Stimulated activated CD4-positive, alpha-beta T cell treated with anti-CD3 and anti-CD28 coated beads, Interleukin-15, amount 100 ng/mL, for 1 hour (primary cell): ENCODE measurements at regions not wholly inside any gene's neighbourhood (a gene's known extent, or its start where the extent isn't known, plus 50 kb on each side); places are given as distances from the start of the nearest gene placed in this dataset.

Experiments used
- DNase-seq, 2 donors: peaks; one replicate each; pipeline ENCODE4 v3.0.0-alpha.2; 2020; ENCODE audit warnings: low read depth in 1 of 2, low spot score in 1 of 2

DNA sequence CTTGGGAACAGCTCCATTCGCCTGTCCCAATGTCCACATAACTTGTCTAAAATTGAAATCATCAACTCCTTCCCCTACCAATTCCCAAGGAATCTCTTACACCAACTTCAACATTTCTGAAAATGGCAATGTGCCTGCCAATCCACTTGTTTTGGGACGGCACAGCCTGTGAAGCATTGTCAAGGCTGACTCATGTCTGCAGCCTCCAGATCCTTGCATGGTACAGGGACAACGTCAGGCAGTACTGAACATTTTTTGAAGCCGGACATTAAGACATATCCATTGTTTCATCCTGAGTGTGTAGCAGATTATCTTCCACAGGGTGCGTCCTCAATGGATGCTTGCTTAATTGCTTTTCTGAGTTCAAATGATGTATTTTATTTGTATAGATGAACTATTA is 794.1 kb downstream of the BCL11B start:
- DNase-seq: no peak

DNA sequence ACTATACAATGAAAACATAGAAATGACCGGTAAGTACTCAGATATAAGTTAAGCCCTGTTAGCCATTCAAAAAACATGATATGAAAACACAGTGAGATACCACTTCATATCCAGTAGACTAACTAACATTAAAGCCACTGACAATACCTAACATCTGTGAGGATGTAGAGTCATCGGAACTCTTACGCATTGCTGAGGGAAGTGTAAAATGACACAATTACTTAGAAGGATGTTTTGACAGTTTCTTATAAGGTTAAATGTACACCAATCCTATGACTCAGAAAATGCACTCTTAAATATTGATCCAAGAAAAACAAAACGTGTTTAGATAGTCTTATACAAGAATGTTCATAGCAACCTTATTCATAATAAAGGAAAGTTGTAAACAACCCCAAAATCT is 782.9 kb downstream of the BCL11B start:
- no peak for DNase-seq

DNA sequence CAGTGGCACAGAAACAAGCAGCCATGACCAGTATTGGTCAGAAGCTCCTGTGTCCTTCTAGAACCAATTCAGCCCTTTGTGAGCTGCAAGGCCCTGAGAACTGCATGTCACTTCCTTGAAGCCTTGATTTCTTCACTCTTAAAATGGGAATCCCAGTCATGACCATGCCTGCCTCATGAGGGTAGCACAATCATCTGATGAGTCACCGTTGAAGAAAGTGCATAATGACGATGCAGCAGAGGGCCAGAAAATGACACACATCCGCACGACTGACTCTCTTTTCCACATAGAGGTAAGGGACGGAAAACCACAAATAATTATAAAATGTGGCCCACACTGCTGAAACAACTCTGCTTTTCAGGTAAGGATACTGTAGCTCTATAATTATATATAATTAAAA is 777.4 kb downstream of the BCL11B start:
- DNase-seq: no peak

DNA sequence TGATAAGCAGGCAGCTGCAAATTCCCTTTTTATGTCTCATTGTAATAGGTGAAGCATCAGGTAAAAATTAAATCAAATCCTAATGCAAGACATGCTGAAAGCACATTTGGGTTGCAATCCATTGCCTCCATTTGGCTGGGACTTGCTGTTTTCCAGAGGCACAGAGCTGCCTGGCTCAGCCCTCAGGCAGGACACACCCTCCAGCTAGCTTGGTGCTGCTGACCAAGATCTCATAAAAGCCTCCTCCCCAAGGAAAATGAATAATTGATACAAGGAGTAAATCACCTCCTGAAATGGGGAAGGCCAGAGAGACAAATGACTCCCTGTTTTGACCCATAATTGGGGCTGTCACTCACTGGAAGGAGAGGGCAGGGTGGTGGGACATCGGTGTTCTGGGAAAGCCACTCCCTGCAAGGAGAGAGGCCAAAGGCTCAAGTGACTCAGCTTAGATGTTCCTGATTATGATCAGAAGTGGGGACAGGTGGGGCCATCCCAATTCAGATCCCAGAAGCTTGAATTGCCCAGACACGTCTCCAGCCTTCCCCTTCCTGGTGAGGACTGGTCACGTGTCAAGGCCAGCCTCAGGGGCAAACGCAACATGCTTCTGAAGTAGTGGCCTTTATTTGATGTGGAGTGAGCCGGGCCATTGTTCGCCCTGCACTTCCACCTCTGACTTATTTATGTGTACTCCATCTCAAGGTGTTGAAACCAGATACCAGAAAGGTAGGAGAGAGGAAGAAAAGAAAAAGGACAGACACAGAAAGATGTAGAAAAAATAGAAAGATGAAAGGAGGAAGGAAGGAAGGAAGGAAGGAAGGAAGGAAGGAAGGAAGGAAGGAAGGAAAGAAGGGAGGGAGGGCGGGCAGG is 773.7 kb downstream of the BCL11B start:
- DNase-seq: no peak

DNA sequence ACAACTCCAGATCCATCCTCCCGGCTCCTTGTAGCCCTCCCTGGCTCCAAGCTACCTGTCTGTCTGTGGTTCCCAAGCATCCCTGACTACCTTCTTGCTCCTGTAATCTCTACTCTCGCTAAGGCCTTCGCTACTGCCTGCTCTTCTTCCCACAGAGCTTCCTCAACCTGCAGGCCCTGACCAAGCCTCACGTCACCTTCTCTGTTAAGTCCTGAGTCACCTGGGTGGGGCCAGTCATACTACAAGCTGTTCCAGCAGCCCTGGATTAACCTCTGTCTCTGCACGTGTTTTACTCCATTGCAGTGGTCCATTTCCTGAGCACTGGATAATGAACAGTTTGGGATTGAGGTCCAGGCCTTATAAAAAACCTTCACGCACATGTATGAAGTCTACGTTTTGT is 770.7 kb downstream of the BCL11B start:
- no peak for DNase-seq

DNA sequence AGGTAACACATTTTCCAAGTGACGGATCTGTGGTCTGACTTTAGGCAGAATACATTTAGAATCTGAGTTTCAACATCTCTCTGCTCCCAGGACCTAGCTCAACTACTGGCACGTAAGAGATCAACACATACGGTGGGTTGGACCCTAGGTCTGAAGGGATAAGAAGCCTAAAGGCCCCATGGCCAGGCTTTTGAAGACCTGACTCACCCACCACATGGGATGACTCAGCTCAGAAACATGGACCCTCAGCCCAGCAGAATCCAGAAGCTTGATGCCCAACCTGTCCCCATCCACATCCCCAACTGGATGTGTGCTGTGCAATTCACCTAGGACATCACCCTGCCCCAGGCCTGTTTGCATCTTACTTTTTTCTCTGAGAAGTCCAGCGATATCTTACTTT is 770.2 kb downstream of the BCL11B start:
- DNase-seq: no peak

DNA sequence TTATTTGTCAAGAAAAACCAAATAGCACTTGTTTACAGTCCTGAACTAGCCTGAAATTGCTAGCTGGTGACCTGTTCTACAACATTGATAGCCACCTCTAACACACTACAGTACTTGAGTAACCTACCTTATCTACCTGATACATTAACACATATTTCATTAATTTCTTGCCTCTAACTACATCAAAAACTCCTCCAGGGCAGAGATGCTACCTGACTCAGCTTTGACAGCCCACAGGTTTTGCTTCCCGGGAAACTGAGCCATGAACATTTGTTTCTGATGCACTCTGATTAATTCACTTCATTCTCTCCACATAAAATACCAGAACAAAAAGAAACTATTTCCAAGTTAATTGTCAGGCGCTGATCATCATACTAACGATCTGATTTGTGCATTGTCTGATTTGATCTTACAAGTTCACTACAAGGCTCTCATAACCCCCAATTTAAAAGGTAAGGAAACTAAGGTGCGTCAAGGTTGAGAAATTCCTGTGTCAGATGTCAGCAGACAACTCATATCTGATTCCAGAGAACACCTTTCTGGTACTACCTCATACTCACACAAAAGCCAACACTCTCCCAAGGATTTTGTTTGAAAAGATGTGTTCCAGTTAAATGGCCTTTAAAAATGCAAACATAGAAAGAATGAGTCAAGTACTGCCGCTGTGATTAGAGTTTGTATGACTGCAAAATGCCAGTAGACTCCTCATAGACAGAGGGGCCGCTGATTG is 768.7 kb downstream of the BCL11B start:
- no peak for DNase-seq

DNA sequence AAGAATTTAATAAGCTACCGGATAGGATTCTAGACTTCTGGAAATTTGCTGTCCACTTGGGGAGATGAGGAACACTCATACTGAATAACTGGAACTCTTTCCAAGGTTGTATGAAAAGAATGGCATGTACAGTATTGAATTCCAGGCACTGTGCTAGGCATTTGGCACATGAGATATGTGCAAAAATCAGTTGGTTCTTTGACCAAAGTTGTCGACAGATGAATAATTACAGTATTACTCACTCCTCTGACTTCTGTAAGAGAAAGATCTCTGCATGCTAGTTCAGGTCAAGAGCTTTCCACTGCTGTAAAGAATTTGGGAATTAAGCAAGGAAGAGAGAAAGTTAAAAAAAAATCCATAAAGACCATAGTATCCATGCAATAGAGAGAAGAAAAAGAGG is 764.7 kb downstream of the BCL11B start:
- no peak for DNase-seq

DNA sequence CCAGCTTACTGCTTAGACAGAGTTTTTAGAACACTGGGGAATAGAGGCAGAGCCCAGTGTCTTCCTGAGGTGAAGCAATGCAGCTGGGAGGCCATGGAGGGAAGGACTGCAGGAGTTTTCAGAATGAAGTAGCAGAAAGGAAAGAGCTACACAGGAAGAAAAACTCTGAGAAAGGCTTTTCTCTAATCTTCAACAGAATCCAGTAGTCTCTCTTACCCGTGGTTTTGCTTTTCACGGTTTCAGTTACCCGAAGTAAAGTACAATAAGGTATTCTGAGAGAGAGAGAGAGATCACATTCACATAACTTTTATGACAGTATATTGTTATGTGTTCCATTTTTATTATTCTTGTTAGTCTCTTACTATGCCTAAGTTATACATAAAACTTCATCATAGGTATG is 761.6 kb downstream of the BCL11B start:
- no peak for DNase-seq

DNA sequence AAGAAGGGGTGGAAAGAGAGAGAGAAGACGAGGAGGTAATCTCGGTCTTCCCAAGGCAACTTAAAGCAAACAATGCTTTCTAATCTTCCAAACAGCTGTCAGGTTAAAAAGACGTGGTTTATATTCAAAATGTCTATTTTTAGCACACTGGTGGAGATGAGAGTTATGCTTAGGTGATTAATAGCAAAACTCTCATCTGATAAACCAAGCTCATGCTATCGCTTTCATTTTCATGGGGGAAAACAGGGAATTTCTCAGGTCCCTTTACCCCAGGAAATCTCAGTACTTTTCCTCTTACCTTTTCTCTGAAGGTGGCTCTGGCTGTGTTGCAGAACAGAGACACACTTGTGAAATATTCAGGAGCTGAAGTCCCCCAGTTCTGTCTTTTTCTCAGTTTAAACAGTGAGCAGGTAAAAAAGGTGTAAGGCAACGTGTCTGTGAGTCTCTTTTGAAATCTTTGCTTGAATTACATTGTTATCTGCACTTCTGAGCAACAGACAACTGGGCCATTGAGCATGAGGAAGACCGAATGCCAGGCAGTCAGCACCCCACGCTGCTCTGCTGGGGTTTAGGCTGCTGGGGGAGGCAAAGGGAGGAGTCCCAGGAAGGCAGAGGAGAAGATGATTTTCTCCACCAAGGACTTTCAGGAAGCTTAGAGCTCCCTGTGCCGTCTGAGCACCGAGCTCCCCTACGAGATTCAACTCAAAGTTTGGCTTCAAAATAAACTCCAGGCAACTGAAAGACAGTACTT is 759.3 kb downstream of the BCL11B start:
- no peak for DNase-seq

DNA sequence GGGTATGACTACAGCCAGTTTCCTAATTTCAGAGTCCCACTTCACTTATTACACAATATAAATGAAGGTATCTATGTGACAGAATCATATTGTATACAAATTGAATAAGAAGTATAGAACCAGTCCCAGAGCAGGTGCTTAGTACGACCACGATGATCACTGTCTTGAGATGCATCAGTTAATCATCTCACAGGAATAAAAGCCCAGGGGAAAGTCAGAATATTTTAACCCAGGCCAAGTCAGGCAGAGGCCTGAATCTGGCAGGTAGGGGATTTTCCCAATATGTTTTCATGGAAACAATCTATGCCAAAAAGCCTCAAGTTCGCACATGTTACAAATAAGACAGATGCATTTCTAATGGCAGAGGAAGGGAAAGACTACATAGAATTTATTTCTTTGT is 758.4 kb downstream of the BCL11B start:
- DNase-seq: no peak

DNA sequence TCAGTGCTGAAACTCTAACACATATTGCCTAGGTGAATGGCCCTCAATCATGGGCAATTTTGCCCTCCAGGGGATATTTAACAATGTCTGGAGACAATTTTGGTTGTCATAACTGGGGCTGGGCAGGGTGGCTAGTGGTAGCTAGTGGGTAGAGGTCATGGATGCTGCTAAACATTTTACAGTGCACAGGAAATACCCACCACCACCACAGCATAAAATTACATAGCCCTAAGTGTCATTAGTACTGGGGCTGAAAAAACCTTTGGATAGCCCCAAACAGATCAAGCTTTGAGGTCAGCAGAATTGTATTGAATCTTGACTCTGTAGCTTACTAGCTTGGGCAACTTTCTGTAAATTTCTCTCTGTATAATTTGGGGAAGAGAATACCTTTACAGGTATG is 758.0 kb downstream of the BCL11B start:
- no peak for DNase-seq

DNA sequence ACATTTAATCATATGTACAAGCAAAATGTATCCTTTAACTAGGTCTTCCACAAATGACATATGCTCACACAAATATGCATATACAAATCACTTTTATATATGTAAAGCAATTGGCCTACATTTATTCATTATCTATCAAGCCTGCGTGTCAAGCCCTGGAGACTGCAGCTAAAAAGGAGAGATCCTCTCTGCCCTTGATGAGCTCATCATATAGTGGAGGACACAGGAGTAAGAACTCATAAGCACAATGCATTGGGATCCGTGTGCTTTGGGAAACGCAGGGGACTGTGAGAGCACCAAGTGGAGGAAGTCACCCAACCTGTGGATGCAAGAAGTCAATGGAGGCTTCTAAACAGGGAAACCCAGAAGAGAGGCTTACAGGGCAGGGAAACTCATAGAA is 735.7 kb downstream of the BCL11B start:
- no peak for DNase-seq

DNA sequence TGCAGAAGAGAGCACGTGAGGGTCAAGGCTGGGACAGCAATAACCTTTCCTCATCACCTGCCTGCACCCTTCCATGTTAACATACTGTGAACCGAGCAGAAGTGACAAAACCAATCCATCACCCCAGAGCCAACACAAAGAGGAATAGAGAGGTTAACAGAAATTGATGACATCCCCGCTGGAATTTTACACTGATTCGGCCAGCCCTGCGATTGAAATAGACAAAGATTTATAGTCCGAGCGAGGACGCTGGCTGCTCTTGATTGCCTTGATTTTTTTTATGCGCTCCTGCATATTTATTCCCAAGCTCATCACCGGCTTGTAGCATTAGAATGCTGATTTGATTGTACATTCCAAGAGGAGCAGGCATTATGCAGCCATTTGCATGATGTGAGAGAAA is 729.7 kb downstream of the BCL11B start:
- DNase-seq: no peak

DNA sequence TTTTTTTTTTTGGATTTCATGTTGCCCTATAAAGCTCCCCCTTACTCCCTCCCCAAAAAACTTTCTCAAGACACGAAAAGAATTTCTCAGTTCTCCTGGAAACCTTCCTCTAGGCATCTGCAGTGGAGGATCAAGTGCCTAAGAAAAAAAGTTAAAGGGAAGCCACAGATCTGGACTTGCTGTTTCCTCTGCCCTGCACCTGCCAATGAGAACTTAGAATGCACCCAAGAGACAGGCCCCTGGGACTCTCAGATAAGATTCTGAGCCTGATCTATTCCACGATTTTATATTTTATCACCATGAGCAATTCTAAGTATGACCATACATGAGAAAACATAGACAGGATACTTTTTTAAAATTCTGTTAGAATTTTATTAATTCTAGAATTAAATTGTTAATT is 728.9 kb downstream of the BCL11B start:
- no peak for DNase-seq

DNA sequence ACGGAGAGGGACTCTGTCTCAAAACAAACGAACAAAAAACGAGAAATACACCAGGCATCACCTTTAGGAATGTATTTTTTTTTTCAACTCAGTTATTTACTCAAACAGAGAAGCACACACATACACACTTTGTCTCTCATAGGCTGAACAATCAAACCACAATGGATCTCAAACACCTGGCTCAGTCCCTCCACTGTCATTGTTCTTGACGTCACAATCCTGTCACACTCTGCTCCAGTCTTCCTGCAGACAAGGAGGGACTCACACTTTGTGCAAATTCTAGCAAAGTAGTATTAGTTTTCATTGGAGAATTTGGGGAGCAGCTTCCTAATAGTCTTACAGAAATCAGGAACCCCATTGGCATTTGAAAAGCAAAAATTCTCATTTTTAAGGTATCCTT is 727.8 kb downstream of the BCL11B start:
- no peak for DNase-seq

DNA sequence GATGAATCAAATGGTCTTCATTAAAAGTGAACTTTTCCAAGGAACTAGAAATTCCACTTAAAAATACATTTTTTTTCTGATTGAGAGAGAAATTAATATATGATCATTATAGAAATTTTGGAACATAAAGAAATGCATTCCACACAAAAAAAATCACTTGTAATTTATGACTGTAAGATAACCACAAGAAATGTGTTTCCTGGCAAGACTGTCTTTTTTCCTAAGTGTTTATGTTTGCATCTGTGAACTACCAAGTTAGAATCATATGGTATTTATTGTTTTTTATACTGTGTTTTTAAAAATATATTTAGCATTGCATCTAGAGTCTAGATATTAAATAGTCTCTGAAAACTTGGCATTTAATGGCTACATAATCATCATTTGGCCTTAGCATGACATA is 726.8 kb downstream of the BCL11B start:
- DNase-seq: no peak

DNA sequence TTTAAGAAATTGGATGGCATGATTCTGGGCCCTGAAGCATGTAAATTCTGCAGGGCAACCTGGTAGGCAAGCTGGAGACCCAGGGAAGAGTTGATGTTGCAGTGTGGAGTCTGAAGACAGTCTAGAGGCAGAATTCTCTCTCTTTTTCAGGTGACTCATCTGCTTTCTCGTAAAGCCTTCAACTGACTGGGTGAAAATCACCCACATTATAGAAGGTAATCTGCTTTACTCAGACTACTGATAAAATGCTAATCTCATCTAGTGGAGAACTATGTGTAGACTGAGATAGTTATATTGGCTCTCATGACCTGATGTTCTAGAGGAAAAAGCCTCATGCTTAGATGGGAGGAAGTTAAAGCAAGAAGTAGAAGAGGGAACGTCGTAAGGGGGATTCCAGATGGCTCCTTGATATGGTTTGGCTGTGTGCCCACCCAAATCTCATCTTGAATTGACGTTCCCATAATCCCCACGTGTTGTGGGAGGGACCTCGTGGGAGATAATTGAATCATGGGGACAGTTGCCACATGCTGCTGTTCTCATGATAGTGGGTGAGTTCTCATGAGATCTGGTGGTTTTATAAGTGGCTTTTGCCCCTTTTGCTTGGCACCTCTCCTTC is 723.8 kb downstream of the BCL11B start:
- peak in 1 of 2 donors; percentile 9 for DNase-seq

DNA sequence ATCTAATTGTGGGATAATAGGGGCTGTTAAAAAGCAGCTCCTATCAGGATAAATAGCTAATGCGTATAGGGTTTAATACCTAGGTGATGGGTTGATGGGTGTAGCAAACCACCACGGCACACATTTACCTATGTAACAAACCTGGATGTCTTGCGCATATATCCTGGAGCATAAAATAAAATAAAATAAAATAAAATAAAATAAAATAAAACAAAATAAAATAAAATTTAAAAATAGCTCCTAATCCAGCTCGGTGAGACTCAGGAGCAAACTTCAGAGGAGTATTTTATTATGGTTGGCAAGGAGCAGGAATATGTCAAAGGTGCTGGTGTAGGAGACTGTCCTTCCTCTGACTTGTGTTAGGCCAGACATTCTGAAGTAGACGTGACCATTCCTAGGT is 721.0 kb downstream of the BCL11B start:
- no peak for DNase-seq

DNA sequence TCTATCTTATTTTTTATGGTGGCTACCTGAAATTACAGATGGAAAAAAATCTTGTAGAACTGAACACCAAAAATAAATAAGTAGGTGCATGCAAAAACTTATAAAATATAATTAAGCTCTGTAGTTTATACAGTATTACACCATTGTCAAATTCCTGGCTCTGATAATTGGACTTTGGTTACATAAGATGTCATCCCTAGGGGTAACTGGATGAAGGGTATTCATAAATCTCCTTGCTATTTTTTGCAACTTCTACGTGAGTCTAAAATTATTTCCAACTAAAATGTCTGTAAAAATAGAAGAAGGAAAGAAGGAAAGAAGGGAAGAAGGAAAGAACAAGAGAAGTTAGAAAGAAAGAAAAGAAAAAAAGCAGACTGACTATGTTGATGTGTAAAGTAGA is 716.6 kb downstream of the BCL11B start:
- DNase-seq: no peak

DNA sequence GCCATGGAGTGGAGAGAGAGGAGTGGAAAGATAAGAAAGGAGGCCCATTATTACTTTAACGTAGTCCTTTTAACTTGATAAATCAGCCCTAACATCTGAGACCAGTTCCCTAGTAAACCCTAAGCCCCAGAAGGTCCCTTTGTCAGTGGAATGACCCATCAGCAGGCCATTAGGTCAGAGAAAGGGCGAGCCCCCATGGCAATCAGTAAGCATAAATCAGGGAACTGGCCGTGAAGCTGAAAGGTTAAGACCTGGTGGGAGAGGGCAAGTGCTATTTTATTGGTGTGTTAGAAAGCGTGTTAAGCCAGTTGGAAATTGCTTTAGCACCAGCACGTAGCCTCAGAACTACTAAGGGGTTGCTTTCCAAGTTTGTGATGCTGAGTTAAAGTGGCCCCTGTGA is 708.0 kb downstream of the BCL11B start:
- no peak for DNase-seq

DNA sequence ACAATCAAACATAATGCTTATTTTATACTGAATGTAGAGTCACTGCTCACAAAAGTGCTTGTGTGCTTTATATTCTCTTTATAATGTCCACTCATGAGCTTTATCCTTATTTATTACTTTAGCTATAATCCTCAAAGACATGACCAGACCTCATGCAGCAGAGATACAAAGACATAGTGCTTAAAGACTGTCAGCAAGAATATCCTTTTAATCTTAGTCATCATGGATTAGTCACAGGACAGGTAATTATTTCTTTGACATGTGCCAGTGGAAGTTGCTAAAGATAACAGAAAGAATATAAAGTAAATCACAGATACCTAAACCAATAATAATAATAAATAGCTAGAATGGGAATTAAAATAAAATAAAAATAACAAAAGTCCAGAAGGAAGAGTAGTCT is 707.5 kb downstream of the BCL11B start:
- DNase-seq: no peak
